Neural cell (in vitro differentiated cells): ENCODE measurements at regions not wholly inside any gene's neighbourhood (a gene's known extent, or its start where the extent isn't known, plus 50 kb on each side); places are given as distances from the start of the nearest gene placed in this dataset.

Source experiments
- H2AFZ ChIP-seq: fragments of 200-600, 300-800 bp; sonication (generic), shearing (Covaris generic); 2 replicates; pipeline ENCODE4 v1.6.0; 2014; ENCODE audit warnings: low read depth, mild to moderate bottlenecking, antibody characterized with exemption, low read length, moderate library complexity
- H3F3A ChIP-seq: fragments of 200-600 bp; shearing (Covaris generic); 2 replicates; pipeline ENCODE4 v1.6.1; 2016; ENCODE audit warnings: mild to moderate bottlenecking, moderate library complexity, mixed read lengths, antibody characterized with exemption, low read length; ENCODE audit not compliant: insufficient read depth, poor library complexity, severe bottlenecking
- H3K27ac ChIP-seq: fragments of 200-600, 300-800 bp; sonication (generic), shearing (Covaris generic); 2 replicates; pipeline ENCODE4 v1.5.1; 2014; ENCODE audit warnings: mild to moderate bottlenecking, low read length, moderate library complexity
- H3K27me3 ChIP-seq: fragments of 300-800, 200-600 bp; sonication (generic), shearing (Covaris generic); 2 replicates; pipeline ENCODE4 v1.6.0; 2014; ENCODE audit warnings: mild to moderate bottlenecking, low read depth, low read length, moderate library complexity; ENCODE audit not compliant: insufficient read depth
- H3K36me3 ChIP-seq: fragments of 300-800, 200-600 bp; sonication (generic), shearing (Covaris generic); 2 replicates; pipeline ENCODE4 v1.5.1; 2014; ENCODE audit warnings: mild to moderate bottlenecking, antibody characterized with exemption, low read length, moderate library complexity; ENCODE audit not compliant: insufficient read depth
- H3K4me2 ChIP-seq: fragments of 300-800, 200-600 bp; sonication (generic), shearing (Covaris generic); 2 replicates; pipeline ENCODE4 v1.6.0; 2014; ENCODE audit warnings: mild to moderate bottlenecking, low read length
- H3K4me3 ChIP-seq: fragments of 300-800, 200-600 bp; sonication (generic), shearing (Covaris generic); 2 replicates; pipeline ENCODE4 v1.5.1; 2014; ENCODE audit warnings: mild to moderate bottlenecking, low read length, moderate library complexity
- H3K79me2 ChIP-seq: fragments of 200-600 bp; shearing (Covaris generic); replicated peaks from 2 replicates; pipeline ENCODE4 v1.6.0; 2014; ENCODE audit warnings: mild to moderate bottlenecking, low read length, moderate library complexity; ENCODE audit not compliant: insufficient read depth
- H3K9ac ChIP-seq: fragments of 300-800, 200-600 bp; sonication (generic), shearing (Covaris generic); 2 replicates; pipeline ENCODE4 v1.6.1; 2016; ENCODE audit warnings: mild to moderate bottlenecking, low read length, mixed read lengths
- H3K9me2 ChIP-seq: fragments of 200-600 bp; shearing (Covaris generic); 2 replicates; pipeline ENCODE4 v1.6.1; 2016; ENCODE audit warnings: mild to moderate bottlenecking, low read length, mixed read lengths; ENCODE audit not compliant: insufficient read depth
- H3K9me3 ChIP-seq: fragments of 200-600, 300-800 bp; sonication (generic), shearing (Covaris generic); 2 replicates; pipeline ENCODE4 v1.6.1; 2016; ENCODE audit warnings: mild to moderate bottlenecking, mixed run types, low read length, moderate library complexity, mixed read lengths
- H4K20me1 ChIP-seq: fragments of 200-600 bp; shearing (Covaris generic); 2 replicates; pipeline ENCODE4 v1.6.1; 2016; ENCODE audit warnings: mild to moderate bottlenecking, mixed run types; ENCODE audit not compliant: insufficient read depth
- CTCF ChIP-seq: fragments of 450-650 bp; IDR thresholded peaks from 2 replicates; pipeline ENCODE4 v1.5.1; 2014; ENCODE audit warnings: antibody characterized with exemption, mild to moderate bottlenecking, moderate library complexity; ENCODE audit not compliant: poor library complexity, severe bottlenecking
- EP300 ChIP-seq: fragments of 450-650 bp; conservative IDR thresholded peaks from 2 replicates; pipeline ENCODE4 v1.6.1; 2014; ENCODE audit warnings: antibody characterized with exemption, mild to moderate bottlenecking, moderate library complexity; ENCODE audit not compliant: poor library complexity, severe bottlenecking
- EZH2 ChIP-seq: fragments of 200-600, 300-800 bp; shearing (Covaris generic), sonication (generic); IDR thresholded peaks from 2 replicates; pipeline ENCODE4 v1.6.1; 2014; ENCODE audit warnings: antibody characterized with exemption, low read length, borderline replicate concordance, mild to moderate bottlenecking; ENCODE audit not compliant: insufficient read depth, poor library complexity, severe bottlenecking
- MXI1 ChIP-seq: fragments of 450-650 bp; conservative IDR thresholded peaks from 2 replicates; pipeline ENCODE4 v1.6.1; 2014; ENCODE audit warnings: antibody characterized with exemption, mild to moderate bottlenecking; ENCODE audit not compliant: poor library complexity, severe bottlenecking
- POLR2AphosphoS5 ChIP-seq: IDR thresholded peaks from 2 replicates; pipeline ENCODE4 v1.6.1; 2012
- RAD21 ChIP-seq: fragments of 450-650 bp; conservative IDR thresholded peaks from 2 replicates; pipeline ENCODE4 v1.6.1; 2014; ENCODE audit warnings: antibody characterized with exemption, mild to moderate bottlenecking, moderate library complexity
- REST ChIP-seq: IDR thresholded peaks from 2 replicates; pipeline ENCODE4 v1.6.1; 2012; ENCODE audit warnings: borderline replicate concordance
- SMC3 ChIP-seq: fragments of 450-650 bp; conservative IDR thresholded peaks from 2 replicates; pipeline ENCODE4 v1.6.1; 2014; ENCODE audit warnings: antibody characterized with exemption, mild to moderate bottlenecking, moderate library complexity; ENCODE audit not compliant: poor library complexity
- TAF1 ChIP-seq: IDR thresholded peaks from 2 replicates; pipeline ENCODE4 v1.6.1; 2012; ENCODE audit warnings: low read depth

- TF ChIP-seq CTCF (no peak), EP300 (no peak), EZH2 (no peak), RAD21 (no peak), SMC3 (no peak), REST (no peak), MXI1 (no peak), TAF1 (no peak), POLR2AphosphoS5 (no peak)
- Histone ChIP-seq H3K79me2 (no peaks in the 10 kb centered on the region), H3F3A (no peaks in the 10 kb centered on the region), H3K4me2 (no peak overlapping the region), H3K27me3 (no peaks in the 10 kb centered on the region), H3K36me3 (no peaks in the 10 kb centered on the region), H3K9me3 (no peaks in the 10 kb centered on the region), H3K9me2 (no peaks in the 10 kb centered on the region), H4K20me1 (no peaks in the 10 kb centered on the region), H3K4me3 (no peak overlapping the region), H3K27ac (no peak overlapping the region), H3K9ac (no peak overlapping the region), H2AFZ (no peak overlapping the region)
Observed at GRCh38 chr1:106954661-106955229, 101.7 kb upstream of the PRMT6 start.

DNA sequence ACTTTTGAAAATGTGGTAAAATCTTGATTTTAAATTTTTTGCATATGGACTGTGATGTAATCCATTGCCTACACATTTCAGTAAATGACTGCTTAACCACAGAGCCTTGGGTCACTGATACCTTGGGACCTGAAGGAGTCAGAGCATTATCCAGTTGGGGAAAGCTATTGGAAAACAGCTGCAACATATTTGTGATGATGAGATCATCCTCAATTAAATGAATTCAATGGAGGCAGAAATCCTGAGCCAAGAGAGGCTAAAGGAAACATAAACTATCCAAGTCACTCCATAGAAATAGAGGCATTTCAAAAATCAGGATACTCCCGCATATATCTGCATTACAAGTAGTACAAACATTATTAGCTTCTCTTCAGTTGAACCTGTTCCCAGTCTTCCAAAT lies 99.8 kb upstream of the PRMT6 start:
- Histone ChIP-seq H4K20me1 (no peaks in the 10 kb centered on the region), H2AFZ (no peak overlapping the region), H3K9ac (no peak overlapping the region), H3K27me3 (no peaks in the 10 kb centered on the region), H3K9me2 (no peaks in the 10 kb centered on the region), H3F3A (no peaks in the 10 kb centered on the region), H3K9me3 (no peaks in the 10 kb centered on the region), H3K36me3 (no peaks in the 10 kb centered on the region), H3K4me3 (no peak overlapping the region), H3K27ac (no peak overlapping the region), H3K4me2 (no peak overlapping the region), H3K79me2 (no peaks in the 10 kb centered on the region)
- no peak for TF ChIP-seq EZH2
- TF ChIP-seq EP300 = no peak
- TF ChIP-seq TAF1 = no peak
- TF ChIP-seq POLR2AphosphoS5 = no peak
- no peak for TF ChIP-seq SMC3
- TF ChIP-seq MXI1 = no peak
